Epithelial cell of proximal tubule (primary cell): ENCODE measurements at regions not wholly inside any gene's neighbourhood (a gene's known extent, or its start where the extent isn't known, plus 50 kb on each side); places are given as distances from the start of the nearest gene placed in this dataset.

Experiments used
- DNase-seq: peaks from one replicate; pipeline ENCODE4 v3.0.0-alpha.2; 2011; ENCODE audit warnings: low read depth
- H3K4me3 ChIP-seq: 2 replicates; pipeline ENCODE4 v1.5.1; 2011; ENCODE audit warnings: low read depth, mild to moderate bottlenecking, low read length
- TF ChIP-seq, protein P1 (sequence below): conservative IDR thresholded peaks from 2 replicates; pipeline ENCODE4 v1.5.1; 2012; ENCODE audit warnings: low read depth, mild to moderate bottlenecking, low read length

DNA sequence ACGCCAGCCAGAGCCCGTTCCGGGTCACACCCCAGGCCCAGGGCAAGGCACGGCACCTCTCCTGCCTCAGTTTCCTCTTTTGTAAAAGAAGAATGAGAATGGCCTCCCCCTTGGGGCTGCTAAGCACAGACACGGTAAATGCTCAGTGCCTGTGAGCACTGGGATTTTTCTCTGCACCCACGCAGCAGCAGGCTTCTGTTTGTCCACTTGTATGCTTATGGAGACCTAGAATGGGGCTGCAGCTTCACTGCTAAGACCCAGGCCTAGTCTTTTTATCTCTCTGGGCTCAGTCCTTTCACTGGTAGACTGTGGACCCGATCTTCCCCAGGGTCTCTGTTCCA is 1327.9 kb downstream of the TBC1D22A start:
- DNase-seq: no peak
- H3K4me3 ChIP-seq: no peak overlapping the region
- TF ChIP-seq, protein P1, sequence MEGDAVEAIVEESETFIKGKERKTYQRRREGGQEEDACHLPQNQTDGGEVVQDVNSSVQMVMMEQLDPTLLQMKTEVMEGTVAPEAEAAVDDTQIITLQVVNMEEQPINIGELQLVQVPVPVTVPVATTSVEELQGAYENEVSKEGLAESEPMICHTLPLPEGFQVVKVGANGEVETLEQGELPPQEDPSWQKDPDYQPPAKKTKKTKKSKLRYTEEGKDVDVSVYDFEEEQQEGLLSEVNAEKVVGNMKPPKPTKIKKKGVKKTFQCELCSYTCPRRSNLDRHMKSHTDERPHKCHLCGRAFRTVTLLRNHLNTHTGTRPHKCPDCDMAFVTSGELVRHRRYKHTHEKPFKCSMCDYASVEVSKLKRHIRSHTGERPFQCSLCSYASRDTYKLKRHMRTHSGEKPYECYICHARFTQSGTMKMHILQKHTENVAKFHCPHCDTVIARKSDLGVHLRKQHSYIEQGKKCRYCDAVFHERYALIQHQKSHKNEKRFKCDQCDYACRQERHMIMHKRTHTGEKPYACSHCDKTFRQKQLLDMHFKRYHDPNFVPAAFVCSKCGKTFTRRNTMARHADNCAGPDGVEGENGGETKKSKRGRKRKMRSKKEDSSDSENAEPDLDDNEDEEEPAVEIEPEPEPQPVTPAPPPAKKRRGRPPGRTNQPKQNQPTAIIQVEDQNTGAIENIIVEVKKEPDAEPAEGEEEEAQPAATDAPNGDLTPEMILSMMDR: no peak

DNA sequence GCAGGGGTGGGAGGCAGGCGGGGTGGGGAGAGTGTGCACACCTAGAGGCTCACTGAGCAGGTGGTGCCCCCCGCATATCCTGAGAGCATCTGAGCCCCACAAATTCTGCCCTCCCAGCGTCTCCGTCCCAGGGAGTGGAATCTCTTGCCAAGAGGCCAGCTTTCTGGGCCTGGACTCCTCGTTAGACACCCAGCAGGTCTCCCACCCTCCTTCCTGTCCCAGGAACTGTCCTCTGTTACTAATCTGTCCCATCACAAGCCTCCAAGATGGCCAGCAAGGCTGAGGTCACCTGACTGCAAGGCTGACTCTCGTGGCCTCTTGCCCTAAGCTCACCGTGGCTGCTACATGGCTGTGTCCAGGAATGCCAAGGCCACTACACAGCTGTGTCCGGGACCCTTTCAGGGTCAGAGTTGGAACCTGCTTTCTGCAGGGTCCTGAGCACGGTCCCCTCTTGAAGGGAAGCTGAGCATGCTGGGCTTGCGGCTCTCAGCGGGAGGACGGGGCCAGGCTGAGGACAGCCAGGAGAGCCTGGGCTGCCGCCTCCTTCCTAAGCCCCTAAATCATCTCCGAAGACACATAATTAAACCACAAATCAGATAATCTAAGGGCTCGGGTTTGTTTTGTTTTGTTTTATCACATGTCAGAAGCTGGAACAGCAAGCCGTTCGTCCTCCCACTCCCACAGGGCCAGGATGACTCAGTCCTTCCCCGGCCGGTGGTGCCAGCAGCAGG is 1327.3 kb downstream of the TBC1D22A start:
- H3K4me3 ChIP-seq: no peak overlapping the region
- no peak for DNase-seq
- TF ChIP-seq, protein P1: no peak

DNA sequence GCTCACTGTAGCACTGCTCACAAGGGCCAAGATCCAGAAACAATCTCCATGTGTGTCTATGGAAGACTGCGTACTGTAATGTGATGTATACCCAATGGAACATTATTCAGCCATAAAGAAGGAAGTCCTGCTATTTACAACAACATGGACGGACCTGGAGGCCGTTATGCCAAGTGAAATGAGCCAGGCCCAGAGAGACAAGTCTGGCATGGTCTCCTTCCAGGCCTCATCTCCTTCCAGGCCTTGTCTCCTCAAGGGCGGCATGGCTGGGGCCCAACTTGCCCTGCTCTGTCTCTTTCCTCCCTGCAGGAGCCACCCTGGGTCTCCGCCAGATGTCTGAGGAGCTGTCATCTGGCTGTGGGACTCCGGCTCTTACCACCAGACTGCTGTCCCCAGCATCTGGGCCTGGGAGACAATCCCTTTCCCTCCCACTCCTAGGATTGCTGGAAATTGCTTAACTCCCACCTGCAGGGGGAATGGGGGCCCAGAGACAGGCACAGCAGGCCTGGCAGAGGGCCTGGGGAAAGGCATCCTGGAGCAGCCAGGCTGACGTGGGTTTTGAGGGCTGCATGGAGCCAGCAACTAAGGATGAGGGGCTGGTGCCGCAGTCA is 1326.6 kb downstream of the TBC1D22A start:
- TF ChIP-seq, protein P1: no peak
- no peak for DNase-seq
- H3K4me3 ChIP-seq: no peak overlapping the region

DNA sequence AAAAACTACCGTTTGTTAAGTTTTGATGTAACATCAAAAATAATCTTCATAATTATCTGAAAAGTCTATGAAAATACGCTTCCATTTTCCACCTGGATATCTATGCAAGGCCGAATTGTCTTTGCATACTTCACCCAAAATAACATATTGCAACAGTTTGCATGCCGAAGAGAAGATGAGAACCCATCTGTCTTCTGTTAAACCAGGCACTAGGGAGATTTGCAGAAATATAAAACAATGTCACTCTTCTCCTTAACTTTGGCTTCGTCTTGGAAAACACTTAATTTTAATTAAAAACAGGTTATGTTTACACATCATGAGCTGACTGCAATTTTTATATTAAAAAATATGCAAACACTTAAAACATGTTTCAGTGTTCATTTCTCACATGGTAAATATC is 1325.8 kb downstream of the TBC1D22A start:
- no peak for DNase-seq
- TF ChIP-seq, protein P1: no peak
- H3K4me3 ChIP-seq: no peak overlapping the region

DNA sequence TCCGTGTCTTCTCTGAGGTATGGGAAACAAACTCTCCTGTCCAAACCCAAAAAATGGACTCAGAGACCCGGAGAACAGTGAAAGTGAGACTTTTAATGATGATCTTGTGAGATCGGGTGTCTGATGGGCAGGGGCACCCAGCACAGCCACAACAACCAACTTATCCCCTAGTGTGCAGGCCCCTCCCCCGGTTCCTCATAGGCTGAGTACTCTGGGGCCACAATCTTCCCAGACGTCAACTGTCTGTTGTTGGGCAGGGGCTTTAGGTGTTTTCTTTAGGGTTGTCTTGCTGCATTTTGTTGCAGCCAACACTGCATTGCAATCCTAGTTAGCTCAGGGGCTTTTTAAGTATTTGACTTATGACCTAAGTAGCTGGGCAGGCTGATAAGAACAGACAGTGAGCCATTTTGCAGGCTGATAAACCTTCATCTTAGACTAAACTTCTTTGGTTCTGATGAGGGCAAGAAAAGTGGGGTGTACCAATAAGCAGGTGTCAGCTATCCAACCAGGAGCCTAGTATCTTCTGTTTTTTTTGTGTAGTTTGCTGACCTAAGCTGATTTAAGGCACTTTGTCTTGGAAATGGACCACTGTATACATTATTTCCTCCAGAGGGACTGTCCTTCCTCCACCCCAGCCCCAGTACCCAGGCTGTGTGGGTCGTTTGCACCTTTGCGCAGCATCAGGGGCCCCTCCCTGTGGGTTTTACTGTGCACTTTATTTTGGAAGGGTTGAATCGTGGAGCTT is 1323.6 kb downstream of the TBC1D22A start:
- DNase-seq: no peak
- H3K4me3 ChIP-seq: no peak overlapping the region
- TF ChIP-seq, protein P1: no peak

- no peak overlapping the region for H3K4me3 ChIP-seq
- TF ChIP-seq, protein P1: no peak
- DNase-seq: no peak
Observed at GRCh38 chr22:48084729-48085050, 1322.2 kb downstream of the TBC1D22A start.
